ENCODE measurements at regions not wholly inside any gene's neighbourhood (a gene's known extent, or its start where the extent isn't known, plus 50 kb on each side); places are given as distances from the start of the nearest gene placed in this dataset.

- Mint-ChIP-seq H3K27ac (no peak overlapping the region), H3K4me1 (peaks cover 14% of the 10 kb centered on the region), H3K36me3 (peaks cover 24% of the 10 kb centered on the region), H3K4me3 (no peak overlapping the region), H3K9me3 (peaks cover 36% of the 10 kb centered on the region), H3K27me3 (ENCODE audit: low read depth) (peaks cover 7% of the 10 kb centered on the region)
- no peak for ATAC-seq
- CTCF ChIA-PET, result no interaction called here
- TF ChIP-seq JAZF1 (CRISPR knock-in tag; IDR thresholded peaks at IDR 0.05) (no peak), CBFB (CRISPR knock-in tag; IDR thresholded peaks at IDR 0.05; ENCODE audit: low read depth) (no peak), KAT7 (CRISPR knock-in tag; IDR thresholded peaks at IDR 0.05; ENCODE audit: borderline replicate concordance) (no peak), EMX1 (CRISPR knock-in tag; IDR thresholded peaks at IDR 0.05) (no peak), SMAD4 (CRISPR knock-in tag; IDR thresholded peaks at IDR 0.05) (no peak), SOX15 (CRISPR knock-in tag; IDR thresholded peaks at IDR 0.05) (no peak), FOXK1 (CRISPR knock-in tag; IDR thresholded peaks at IDR 0.05) (no peak), ATF1 (CRISPR knock-in tag; IDR thresholded peaks at IDR 0.05) (no peak)
- TF ChIP-seq, protein P1, sequence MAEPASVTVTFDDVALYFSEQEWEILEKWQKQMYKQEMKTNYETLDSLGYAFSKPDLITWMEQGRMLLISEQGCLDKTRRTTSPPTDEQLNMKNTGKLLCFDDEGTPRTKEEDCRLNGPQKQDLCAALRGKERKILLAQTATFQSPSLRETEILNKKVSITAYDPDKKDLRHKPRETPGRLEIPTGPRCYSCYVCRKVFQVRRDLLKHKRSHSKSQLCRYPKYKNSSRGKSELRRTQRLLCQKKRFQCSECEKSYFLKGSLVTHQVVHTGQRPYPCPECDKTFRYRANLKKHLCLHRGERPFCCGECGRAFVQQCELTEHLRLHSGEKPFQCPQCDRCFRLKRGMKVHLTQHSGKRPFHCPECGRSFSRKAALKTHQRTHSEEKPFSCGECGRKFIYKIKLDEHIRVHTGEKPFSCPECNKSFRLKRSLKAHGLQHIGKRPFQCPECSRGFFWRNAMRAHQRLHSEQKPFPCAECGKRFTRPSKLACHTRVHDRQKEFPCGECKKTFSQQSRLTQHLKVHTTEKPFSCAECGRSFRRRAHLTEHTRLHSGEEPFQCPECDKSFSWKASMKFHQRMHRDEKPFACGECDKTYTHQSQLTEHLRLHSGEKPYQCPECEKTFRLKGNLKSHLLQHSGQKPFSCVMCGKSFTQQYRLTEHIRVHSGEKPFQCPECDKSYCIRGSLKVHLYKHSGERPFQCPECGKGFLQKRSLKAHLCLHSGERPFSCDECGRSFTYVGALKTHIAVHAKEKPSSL (CRISPR knock-in tag; conservative IDR thresholded peaks at IDR 0.05), result no peak
- POLR2A ChIA-PET, result no interaction called here
- DNase-seq (ENCODE audit: low spot score), result no peak
Measured at GRCh38 chr13:106887686-106888085, 319.7 kb upstream of the ARGLU1 start.

DNA sequence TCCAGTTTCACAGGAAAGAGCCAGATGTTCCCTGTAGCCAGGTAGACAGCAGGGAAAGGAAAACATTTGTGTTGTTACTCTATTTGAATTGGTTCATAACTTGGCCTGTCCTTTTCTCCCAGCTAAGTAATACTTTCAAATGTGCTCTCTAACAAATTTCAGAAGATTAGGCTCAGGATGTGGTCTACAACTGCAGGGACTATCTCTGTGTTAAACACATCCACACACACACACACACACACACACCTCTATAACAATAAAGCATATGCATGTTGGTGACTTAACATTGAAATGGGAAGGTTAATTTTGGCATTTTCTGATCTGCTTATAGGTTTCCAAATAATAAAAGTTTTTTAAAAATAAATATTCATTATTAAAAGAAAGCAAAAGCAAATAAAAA is 316.0 kb upstream of the ARGLU1 start:
- Mint-ChIP-seq H3K27me3 (ENCODE audit: low read depth) (peaks cover 7% of the 10 kb centered on the region), H3K36me3 (peaks cover 20% of the 10 kb centered on the region), H3K4me3 (no peak overlapping the region), H3K27ac (no peak overlapping the region), H3K4me1 (peaks cover 31% of the 10 kb centered on the region), H3K9me3 (peaks cover 30% of the 10 kb centered on the region)
- ChIA-PET CTCF (no interaction called here), POLR2A (no interaction called here)
- no peak for TF ChIP-seq ZNF423 (CRISPR knock-in tag; IDR thresholded peaks at IDR 0.05)
- TF ChIP-seq IRF2 (CRISPR knock-in tag; IDR thresholded peaks at IDR 0.05; ENCODE audit: borderline replicate concordance, low read depth), result no peak
- no peak for TF ChIP-seq GRHL2 (CRISPR knock-in tag; IDR thresholded peaks at IDR 0.05; ENCODE audit: insufficient replicate concordance, severe bottlenecking)
- TF ChIP-seq ZNF219 (CRISPR knock-in tag; IDR thresholded peaks at IDR 0.05; ENCODE audit: borderline replicate concordance), result no peak
- TF ChIP-seq, protein P2, sequence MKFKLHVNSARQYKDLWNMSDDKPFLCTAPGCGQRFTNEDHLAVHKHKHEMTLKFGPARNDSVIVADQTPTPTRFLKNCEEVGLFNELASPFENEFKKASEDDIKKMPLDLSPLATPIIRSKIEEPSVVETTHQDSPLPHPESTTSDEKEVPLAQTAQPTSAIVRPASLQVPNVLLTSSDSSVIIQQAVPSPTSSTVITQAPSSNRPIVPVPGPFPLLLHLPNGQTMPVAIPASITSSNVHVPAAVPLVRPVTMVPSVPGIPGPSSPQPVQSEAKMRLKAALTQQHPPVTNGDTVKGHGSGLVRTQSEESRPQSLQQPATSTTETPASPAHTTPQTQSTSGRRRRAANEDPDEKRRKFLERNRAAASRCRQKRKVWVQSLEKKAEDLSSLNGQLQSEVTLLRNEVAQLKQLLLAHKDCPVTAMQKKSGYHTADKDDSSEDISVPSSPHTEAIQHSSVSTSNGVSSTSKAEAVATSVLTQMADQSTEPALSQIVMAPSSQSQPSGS (CRISPR knock-in tag; IDR thresholded peaks at IDR 0.05; ENCODE audit: borderline replicate concordance, low read depth), result no peak
- TF ChIP-seq CREM (CRISPR knock-in tag; IDR thresholded peaks at IDR 0.05), result no peak
- TF ChIP-seq, protein P3, sequence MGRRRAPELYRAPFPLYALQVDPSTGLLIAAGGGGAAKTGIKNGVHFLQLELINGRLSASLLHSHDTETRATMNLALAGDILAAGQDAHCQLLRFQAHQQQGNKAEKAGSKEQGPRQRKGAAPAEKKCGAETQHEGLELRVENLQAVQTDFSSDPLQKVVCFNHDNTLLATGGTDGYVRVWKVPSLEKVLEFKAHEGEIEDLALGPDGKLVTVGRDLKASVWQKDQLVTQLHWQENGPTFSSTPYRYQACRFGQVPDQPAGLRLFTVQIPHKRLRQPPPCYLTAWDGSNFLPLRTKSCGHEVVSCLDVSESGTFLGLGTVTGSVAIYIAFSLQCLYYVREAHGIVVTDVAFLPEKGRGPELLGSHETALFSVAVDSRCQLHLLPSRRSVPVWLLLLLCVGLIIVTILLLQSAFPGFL (CRISPR knock-in tag; IDR thresholded peaks at IDR 0.05; ENCODE audit: borderline replicate concordance), result no peak
- TF ChIP-seq MXD4 (CRISPR knock-in tag; IDR thresholded peaks at IDR 0.05; ENCODE audit: borderline replicate concordance), result no peak
- TF ChIP-seq, protein P4, sequence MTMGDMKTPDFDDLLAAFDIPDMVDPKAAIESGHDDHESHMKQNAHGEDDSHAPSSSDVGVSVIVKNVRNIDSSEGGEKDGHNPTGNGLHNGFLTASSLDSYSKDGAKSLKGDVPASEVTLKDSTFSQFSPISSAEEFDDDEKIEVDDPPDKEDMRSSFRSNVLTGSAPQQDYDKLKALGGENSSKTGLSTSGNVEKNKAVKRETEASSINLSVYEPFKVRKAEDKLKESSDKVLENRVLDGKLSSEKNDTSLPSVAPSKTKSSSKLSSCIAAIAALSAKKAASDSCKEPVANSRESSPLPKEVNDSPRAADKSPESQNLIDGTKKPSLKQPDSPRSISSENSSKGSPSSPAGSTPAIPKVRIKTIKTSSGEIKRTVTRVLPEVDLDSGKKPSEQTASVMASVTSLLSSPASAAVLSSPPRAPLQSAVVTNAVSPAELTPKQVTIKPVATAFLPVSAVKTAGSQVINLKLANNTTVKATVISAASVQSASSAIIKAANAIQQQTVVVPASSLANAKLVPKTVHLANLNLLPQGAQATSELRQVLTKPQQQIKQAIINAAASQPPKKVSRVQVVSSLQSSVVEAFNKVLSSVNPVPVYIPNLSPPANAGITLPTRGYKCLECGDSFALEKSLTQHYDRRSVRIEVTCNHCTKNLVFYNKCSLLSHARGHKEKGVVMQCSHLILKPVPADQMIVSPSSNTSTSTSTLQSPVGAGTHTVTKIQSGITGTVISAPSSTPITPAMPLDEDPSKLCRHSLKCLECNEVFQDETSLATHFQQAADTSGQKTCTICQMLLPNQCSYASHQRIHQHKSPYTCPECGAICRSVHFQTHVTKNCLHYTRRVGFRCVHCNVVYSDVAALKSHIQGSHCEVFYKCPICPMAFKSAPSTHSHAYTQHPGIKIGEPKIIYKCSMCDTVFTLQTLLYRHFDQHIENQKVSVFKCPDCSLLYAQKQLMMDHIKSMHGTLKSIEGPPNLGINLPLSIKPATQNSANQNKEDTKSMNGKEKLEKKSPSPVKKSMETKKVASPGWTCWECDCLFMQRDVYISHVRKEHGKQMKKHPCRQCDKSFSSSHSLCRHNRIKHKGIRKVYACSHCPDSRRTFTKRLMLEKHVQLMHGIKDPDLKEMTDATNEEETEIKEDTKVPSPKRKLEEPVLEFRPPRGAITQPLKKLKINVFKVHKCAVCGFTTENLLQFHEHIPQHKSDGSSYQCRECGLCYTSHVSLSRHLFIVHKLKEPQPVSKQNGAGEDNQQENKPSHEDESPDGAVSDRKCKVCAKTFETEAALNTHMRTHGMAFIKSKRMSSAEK (CRISPR knock-in tag; IDR thresholded peaks at IDR 0.05; ENCODE audit: borderline replicate concordance), result no peak
- TF ChIP-seq, protein P5, sequence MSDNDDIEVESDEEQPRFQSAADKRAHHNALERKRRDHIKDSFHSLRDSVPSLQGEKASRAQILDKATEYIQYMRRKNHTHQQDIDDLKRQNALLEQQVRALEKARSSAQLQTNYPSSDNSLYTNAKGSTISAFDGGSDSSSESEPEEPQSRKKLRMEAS (CRISPR knock-in tag; IDR thresholded peaks at IDR 0.05), result no peak
- DNase-seq (ENCODE audit: low spot score) (no peak), ATAC-seq (no peak)
